Osteocyte (in vitro differentiated cells): ENCODE measurements at regions not wholly inside any gene's neighbourhood (a gene's known extent, or its start where the extent isn't known, plus 50 kb on each side); places are given as distances from the start of the nearest gene placed in this dataset.
A peak's percentile ranks its signal among the peaks of the same experiment; 100 is the strongest.

Source experiments
- DNase-seq: peaks from one replicate; pipeline ENCODE4 v3.0.0; 2021; ENCODE audit warnings: mixed read lengths; ENCODE audit not compliant: unreplicated experiment; ENCODE audit errors: extremely low spot score
- H3K27ac Mint-ChIP-seq: one replicate; pipeline ENCODE4 v1.8.0; 2021; ENCODE audit warnings: mild to moderate bottlenecking, mixed read lengths; ENCODE audit not compliant: unreplicated experiment
- H3K27me3 Mint-ChIP-seq: one replicate; pipeline ENCODE4 v1.8.0; 2021; ENCODE audit warnings: mixed read lengths; ENCODE audit not compliant: unreplicated experiment
- H3K36me3 Mint-ChIP-seq: one replicate; pipeline ENCODE4 v1.8.0; 2021; ENCODE audit warnings: mixed read lengths; ENCODE audit not compliant: unreplicated experiment
- H3K4me1 Mint-ChIP-seq: one replicate; pipeline ENCODE4 v1.8.0; 2021; ENCODE audit warnings: mixed read lengths; ENCODE audit not compliant: unreplicated experiment
- H3K4me3 Mint-ChIP-seq: one replicate; pipeline ENCODE4 v1.8.0; 2021; ENCODE audit warnings: mild to moderate bottlenecking, moderate library complexity, mixed read lengths; ENCODE audit not compliant: unreplicated experiment
- H3K9me3 Mint-ChIP-seq: one replicate; pipeline ENCODE4 v1.8.0; 2021; ENCODE audit warnings: mixed read lengths; ENCODE audit not compliant: unreplicated experiment
- CTCF ChIP-seq: fragments of 200-600 bp; sonication (generic); IDR thresholded peaks from 2 replicates; pipeline ENCODE4 v1.5.0; 2021; ENCODE audit warnings: antibody characterized with exemption, mild to moderate bottlenecking, moderate library complexity

- Mint-ChIP-seq H3K4me3 (peak overlapping the region; percentile 21), H3K27me3 (no peaks in the 10 kb centered on the region), H3K36me3 (no peaks in the 10 kb centered on the region), H3K4me1 (peaks cover 8% of the 10 kb centered on the region), H3K27ac (peak overlapping the region; percentile 20), H3K9me3 (no peaks in the 10 kb centered on the region)
- TF ChIP-seq CTCF: no peak
- no peak for DNase-seq
Observed at GRCh38 chr7:131654249-131654558, 97.8 kb upstream of the PODXL start.

DNA sequence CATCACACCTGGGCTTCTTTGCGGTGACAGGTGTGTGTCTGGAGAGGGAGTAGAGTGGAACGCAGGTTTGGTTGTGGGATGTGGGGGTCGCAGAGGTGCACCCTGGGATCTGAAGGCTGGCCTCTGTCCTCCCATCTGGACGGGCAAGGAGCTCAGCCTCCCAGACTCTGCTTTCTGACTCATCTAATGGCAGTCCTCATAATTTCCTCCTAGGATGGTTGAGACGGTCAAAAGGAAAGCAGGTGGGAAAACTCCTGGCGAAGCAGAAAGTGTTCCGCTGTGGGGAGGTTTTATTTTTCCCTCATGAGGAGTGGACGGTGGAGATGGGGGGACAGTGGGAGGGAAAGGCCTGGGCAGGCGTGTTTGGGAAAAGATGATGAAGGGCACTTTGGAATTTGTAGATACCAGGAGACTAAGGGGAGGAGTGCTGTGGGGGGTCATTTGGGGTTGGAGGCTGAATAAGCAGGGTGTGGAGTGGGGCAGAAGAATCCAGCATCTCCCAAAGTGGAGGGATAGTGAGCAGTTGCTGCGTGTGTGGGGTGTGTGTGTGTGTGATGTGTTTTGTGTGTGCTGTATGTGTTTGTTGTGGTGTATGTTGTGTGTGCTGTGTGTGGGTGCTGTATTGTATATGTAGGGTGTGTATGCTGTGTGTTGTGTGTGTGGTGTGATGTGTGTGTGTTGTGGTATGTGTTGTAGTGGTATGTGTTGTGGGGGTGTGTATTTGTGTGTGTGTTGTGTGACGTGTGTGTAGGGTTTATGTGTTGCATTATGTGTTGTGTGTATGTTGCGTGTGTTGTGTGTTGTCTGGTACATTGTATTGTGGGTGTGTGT is 97.2 kb upstream of the PODXL start:
- Mint-ChIP-seq H3K36me3 (no peaks in the 10 kb centered on the region), H3K27ac (peak overlapping the region; percentile 20), H3K27me3 (no peaks in the 10 kb centered on the region), H3K4me1 (peaks cover 14% of the 10 kb centered on the region), H3K4me3 (peak overlapping the region; percentile 21), H3K9me3 (no peaks in the 10 kb centered on the region)
- TF ChIP-seq CTCF: no peak
- no peak for DNase-seq

GRCh38 chr7:131652934-131653333 is 96.5 kb upstream of the PODXL start:
- no peak for TF ChIP-seq CTCF
- peaks cover 15% of the 10 kb centered on the region for H3K4me1 Mint-ChIP-seq
- no peak for DNase-seq

GRCh38 chr7:131652194-131652593 is 95.8 kb upstream of the PODXL start:
- no peaks in the 10 kb centered on the region for H3K36me3 Mint-ChIP-seq
- no peak for DNase-seq
- no peaks in the 10 kb centered on the region for H3K27me3 Mint-ChIP-seq
- H3K9me3 Mint-ChIP-seq: no peaks in the 10 kb centered on the region
- TF ChIP-seq CTCF: no peak
- peaks cover 15% of the 10 kb centered on the region for H3K4me1 Mint-ChIP-seq
- no peak overlapping the region for H3K4me3 Mint-ChIP-seq
- H3K27ac Mint-ChIP-seq: no peak overlapping the region

More at GRCh38 chr7:131652934-131653333, 96.5 kb upstream of the PODXL start:
- Mint-ChIP-seq H3K4me3 (no peak overlapping the region), H3K27me3 (no peaks in the 10 kb centered on the region), H3K36me3 (no peaks in the 10 kb centered on the region), H3K9me3 (no peaks in the 10 kb centered on the region), H3K27ac (no peak overlapping the region)

DNA sequence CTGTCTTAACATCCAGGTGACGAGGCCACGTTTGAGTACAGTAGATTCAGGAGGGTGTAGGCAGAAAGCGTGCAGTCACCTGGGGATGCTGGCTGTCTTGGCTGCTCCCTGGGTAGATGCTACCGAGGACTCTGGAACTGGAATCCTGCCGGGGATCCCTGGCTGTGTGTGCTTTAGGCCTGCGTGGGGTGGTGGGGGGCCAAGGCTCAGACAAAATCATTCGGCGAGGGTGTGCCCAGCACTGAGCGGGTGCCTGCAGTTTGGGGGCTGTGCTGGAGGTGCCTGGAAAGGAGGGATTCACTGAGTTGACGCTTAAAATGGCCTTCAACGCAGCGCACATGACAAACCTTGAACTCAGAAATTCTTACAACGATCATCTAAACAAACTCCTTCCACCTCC is 93.5 kb upstream of the PODXL start:
- H3K4me1 Mint-ChIP-seq: peaks cover 15% of the 10 kb centered on the region
- no peak overlapping the region for H3K4me3 Mint-ChIP-seq
- no peak for TF ChIP-seq CTCF
- H3K27me3 Mint-ChIP-seq: no peaks in the 10 kb centered on the region
- DNase-seq: no peak
- no peak overlapping the region for H3K27ac Mint-ChIP-seq
- no peaks in the 10 kb centered on the region for H3K36me3 Mint-ChIP-seq
- H3K9me3 Mint-ChIP-seq: no peaks in the 10 kb centered on the region
